ENCODE measurements at regions not wholly inside any gene's neighbourhood (a gene's known extent, or its start where the extent isn't known, plus 50 kb on each side); places are given as distances from the start of the nearest gene placed in this dataset.

GRCh38 chr9:134259708-134260107 lies 66.5 kb upstream of the RXRA start:
- 4% methylated on average over 12 of the region's 14 CpGs for WGBS (ENCODE audit: insufficient coverage, low coverage, missing lambda C conversion rate)
- FAIRE-seq = no peak
- Histone ChIP-seq H3K36me3 (ENCODE audit: control insufficient read depth, insufficient read depth, low read length) (no peaks in the 10 kb centered on the region), H4K20me1 (replicated peaks; ENCODE audit: control insufficient read depth, insufficient read depth, low read length) (0 out of 2 replicates have a peak, but pooled peaks cover 4% of the 10 kb centered on the region), H3K4me3 (no peak overlapping the region), H3K9me1 (ENCODE audit: control insufficient read depth, insufficient read depth, low read length) (no peaks in the 10 kb centered on the region), H3K27ac (ENCODE audit: extremely low read depth, low read depth, low read length) (no peak overlapping the region), H3K4me2 (ENCODE audit: insufficient read depth, low read length) (no peak overlapping the region), H3K9ac (ENCODE audit: insufficient read depth in 1 of 2, low read depth in 2 of 2, low read length in 2 of 2) (no peak overlapping the region), H3K4me1 (replicated peaks in 1 of 2; ENCODE audit: control insufficient read depth in 2 of 2, insufficient read depth in 2 of 2, low read length in 2 of 2) (peaks cover 0 to 4% of the 10 kb centered on the region in 2 experiments; a peak in 1 of 5 replicates), H2AFZ (ENCODE audit: low read depth, low read length) (no peak overlapping the region), H3K79me2 (ENCODE audit: control insufficient read depth, insufficient read depth, low read length) (no peaks in the 10 kb centered on the region), H3K9me3 (replicated peaks; ENCODE audit: control insufficient read depth, insufficient read depth, low read depth, low read length) (no peaks in the 10 kb centered on the region), H3K27me3 (ENCODE audit: control insufficient read depth in 2 of 2, insufficient read depth in 2 of 2, low read length in 2 of 2) (peaks cover 15 to 64% of the 10 kb centered on the region in 2 experiments; a peak in 4 of 5 replicates)
- DNase-seq (ENCODE audit: extremely low read depth in 1 of 4, low spot score in 3 of 4) = no peak
- ChIA-PET CTCF (ENCODE audit: low intra/inter-chr PET ratio) (no interaction called here), POLR2A (no interaction called here)
- no TSS peak for BruUV-seq (replicated peaks)
- in situ Hi-C loops (cut with MboI) (no loop called here), intact Hi-C loops (cut with micrococcal nuclease) (no loop called here)
- TF ChIP-seq ZNF165 (CRISPR knock-in tag; IDR thresholded peaks at IDR 0.05; ENCODE audit: borderline replicate concordance) (no peak), ZNF184 (CRISPR knock-in tag; IDR thresholded peaks at IDR 0.05) (no peak), EP300 (IDR thresholded peaks at IDR 0.05; ENCODE audit: low read length) (no peak), FUS (optimal IDR thresholded peaks at IDR 0.05; ENCODE audit: low read depth, low read length) (no peak), DACH1 (IDR thresholded peaks at IDR 0.05; ENCODE audit: partially characterized antibody) (no peak), BCLAF1 (IDR thresholded peaks at IDR 0.05; ENCODE audit: borderline replicate concordance in 1 of 2, control insufficient read depth in 1 of 2, low read depth in 2 of 2, low read length in 1 of 2) (no peak), DNMT1 (IDR thresholded peaks at IDR 0.05) (no peak), ZBTB43 (CRISPR knock-in tag; IDR thresholded peaks at IDR 0.05) (no peak), EWSR1 (IDR thresholded peaks at IDR 0.05; ENCODE audit: borderline replicate concordance, low read depth, partially characterized antibody) (no peak), POLR2AphosphoS2 (IDR thresholded peaks at IDR 0.05; ENCODE audit: low read length) (no peak), MXI1 (IDR thresholded peaks at IDR 0.05; ENCODE audit: low read depth, low read length) (no peak), POLR3G (IDR thresholded peaks at IDR 0.05; ENCODE audit: extremely low read depth, insufficient read length, insufficient replicate concordance) (no peak), SP1 (CRISPR knock-in tag; IDR thresholded peaks at IDR 0.05) (no peak), ZNF197 (CRISPR knock-in tag; IDR thresholded peaks at IDR 0.05; ENCODE audit: low read depth) (no peak), SRSF1 (IDR thresholded peaks at IDR 0.05; ENCODE audit: low read depth, low read length) (no peak)
- no peak for ATAC-seq
